HL-60/S4 (cell line): ENCODE measurements at regions not wholly inside any gene's neighbourhood (a gene's known extent, or its start where the extent isn't known, plus 50 kb on each side); places are given as distances from the start of the nearest gene placed in this dataset.

ENCODE experiments used
- in situ Hi-C: fragments of 300-500 bp; cut with MboI; formaldehyde crosslinking; loops from 2 replicates; pipeline ENCODE4 v1.14.3; 2022; ENCODE audit warnings: low sequenced_read_pairs

DNA sequence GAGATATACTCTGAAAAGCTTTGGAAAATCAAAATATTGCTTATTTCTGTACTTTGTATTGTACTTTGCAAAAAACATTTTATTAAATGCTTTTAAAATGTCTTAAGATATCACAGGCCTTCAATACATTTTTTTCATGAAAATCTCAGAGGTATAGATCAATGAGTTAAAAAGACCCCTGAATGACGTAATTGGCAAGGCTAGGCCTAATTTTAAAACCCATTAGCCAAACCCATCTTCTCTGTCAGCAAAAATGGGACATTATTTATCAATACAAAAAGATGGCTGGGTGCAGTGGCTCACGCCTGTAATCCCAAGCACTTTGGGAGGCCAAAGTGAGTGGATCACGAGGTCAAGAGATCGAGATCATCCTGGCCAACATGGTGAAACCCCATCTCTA, 84.8 kb upstream of the PAK5 start:
- in situ Hi-C loops: loop anchor here (25.0 kb wide), 1 partner anchor 311 kb away; no protein-coding TSS in a partner anchor

DNA sequence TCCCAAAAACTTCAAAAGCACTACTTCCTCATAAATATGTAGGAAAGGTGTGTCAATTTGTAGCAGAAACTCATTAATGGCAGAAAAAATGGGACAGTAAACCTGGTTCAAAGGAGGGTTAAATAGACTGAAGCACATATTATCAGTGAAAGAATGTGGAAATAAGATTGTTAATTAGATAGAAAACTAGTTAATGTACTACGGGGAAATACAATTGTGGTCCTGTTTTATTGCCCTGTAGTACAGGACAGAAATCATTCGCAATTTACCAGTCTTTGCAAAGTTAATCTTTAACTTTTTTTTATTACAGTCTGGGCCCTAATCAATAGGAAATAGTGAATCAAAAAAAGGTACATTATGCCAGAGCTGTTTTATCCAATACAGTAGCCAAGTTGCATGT, 82.0 kb upstream of the PAK5 start:
- in situ Hi-C loops: loop anchor here (25.0 kb wide), 1 partner anchor 309 kb away; no protein-coding TSS in a partner anchor

DNA sequence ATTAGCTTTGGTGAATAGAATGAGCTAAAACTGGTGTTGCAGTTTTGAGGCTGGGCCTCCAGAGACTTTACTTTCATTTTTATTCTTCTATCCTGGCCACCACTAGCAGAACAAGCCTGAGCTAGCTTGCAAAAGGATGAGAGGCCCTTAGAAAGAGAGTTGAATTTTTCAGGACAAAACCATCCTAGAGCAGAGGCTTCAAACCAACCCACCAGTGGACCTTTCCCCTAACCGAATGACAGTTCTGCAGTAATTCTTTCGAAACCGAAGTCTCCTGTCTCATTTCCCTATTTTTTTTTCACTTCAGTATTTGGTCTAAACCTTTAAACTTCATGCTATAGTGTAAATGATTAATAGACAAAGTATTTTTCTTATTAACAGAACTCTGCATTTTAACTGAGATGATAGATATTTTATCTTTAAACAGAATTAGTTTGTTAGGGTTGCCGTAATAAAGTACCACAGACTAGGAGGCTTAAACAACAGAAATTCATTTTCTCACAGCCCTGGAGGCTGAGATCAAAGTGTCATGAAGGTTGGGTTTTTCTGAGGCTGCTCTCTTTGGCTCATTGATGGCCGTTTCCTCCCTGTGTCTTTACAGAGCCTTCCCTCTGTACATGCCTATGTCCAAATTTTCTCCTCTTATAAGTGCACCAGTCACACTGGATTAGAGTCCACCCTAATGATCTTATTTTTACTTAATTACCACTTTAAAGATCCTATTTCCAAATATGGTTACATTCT, 80.6 kb upstream of the PAK5 start:
- in situ Hi-C loops: loop anchor here (25.0 kb wide), 1 partner anchor 307 kb away; no protein-coding TSS in a partner anchor

DNA sequence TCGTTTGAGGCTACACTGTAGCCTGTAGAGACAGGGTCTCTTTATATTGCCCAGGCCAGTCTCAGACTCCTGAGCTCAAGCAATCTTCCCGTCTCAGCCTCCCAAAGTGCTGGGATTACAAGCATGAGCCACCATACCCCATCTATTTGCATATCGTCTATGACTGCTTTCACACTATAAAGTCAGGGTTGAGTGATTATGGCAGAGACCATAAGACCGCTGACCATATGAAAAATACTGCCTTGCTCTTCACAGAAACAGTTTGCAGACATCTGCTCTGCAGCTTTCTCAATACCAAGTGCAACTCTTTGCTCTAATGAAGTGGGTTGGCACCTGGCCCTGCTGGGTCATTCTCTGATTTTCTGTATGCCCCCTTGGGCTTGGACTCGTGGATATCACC, 79.5 kb upstream of the PAK5 start:
- in situ Hi-C loops: loop anchor here (25.0 kb wide), 1 partner anchor 306 kb away; no protein-coding TSS in a partner anchor

DNA sequence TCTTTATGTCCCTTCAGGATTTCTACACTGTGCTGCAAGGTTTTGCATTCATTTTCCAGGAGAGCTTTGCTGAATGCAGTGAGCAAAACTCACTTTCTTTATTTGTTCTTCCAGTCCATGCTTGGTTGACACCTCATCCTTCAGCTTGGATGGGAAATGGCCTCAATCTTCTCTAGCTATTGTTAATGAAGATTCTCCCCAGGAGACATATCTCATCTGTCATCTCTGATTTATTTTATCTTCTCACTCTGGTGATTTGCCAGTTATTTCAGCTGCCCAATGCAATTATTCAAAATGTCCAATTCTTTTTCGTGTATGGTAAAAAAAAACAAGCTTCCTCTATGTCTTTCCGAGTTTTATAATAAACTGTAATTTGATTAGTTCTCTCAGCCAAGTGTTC, 77.9 kb upstream of the PAK5 start:
- in situ Hi-C loops: loop anchor here (25.0 kb wide), 1 partner anchor 304 kb away; no protein-coding TSS in a partner anchor

DNA sequence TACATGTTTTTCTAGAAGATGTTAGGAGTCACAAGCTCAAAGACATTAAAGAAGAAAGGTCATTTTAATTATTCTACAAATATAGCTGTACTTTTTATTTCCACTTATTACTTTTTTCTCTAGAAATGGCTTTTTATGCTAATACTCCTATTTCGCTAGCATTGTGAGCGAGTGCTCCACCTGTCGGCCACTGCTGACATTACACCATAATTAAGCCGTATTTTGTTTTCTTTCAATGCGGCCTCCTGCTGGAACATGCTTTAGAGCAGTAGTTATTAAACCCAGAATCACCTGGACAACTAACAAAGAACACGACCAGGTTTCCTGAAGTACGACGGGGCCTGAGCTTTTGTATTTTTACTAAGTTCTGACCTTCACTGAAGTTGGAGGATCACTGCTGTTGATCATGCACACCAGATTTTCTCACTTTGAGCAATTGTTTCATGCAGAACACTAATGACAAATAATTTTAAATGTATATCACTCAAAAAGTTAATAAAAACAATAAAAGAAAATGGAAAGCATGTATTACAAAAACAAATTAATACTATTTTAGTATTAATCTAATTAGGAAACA, 74.1 kb upstream of the PAK5 start:
- in situ Hi-C loops: loop anchor here (25.0 kb wide), 1 partner anchor 301 kb away; no protein-coding TSS in a partner anchor

DNA sequence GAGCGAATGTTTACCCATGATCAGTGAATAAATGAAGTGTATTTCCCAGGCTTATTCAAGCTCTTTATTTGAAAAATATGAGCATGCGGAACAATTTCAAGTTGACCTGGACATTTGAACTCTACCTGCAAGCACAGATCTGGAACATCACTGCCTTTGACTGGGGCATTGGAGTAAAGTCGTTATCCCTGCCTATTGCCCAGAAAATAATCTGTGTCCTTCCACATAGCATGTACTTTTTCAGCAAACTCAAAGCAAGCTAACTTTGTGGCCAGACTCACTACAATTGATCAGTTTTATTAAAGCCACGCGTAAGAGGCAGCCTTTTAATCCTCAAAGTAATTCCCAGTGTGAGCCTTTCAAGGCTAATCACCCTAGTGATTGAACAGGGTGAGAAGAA, 73.4 kb upstream of the PAK5 start:
- in situ Hi-C loops: loop anchor here (25.0 kb wide), 1 partner anchor 300 kb away; no protein-coding TSS in a partner anchor

DNA sequence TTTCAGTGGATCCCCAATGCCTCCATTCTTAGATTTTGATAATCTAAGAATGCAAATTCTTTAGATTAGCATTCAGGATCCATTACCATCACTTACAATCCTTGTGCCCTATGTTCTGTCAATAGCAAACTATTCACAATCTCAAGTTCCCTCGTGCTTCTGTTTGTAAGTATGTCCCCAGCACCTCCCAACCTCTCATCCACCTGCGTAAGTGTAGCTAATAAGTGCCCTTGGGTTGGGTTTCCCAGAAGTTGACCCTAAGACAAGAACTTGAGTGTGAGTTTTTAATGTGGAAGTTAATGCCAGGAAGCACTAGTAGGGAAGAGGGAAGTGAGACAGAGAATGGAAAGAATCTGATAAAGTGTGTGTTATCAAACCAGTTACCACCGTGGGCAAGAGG, 72.6 kb upstream of the PAK5 start:
- in situ Hi-C loops: loop anchor here (25.0 kb wide), 1 partner anchor 299 kb away; no protein-coding TSS in a partner anchor

DNA sequence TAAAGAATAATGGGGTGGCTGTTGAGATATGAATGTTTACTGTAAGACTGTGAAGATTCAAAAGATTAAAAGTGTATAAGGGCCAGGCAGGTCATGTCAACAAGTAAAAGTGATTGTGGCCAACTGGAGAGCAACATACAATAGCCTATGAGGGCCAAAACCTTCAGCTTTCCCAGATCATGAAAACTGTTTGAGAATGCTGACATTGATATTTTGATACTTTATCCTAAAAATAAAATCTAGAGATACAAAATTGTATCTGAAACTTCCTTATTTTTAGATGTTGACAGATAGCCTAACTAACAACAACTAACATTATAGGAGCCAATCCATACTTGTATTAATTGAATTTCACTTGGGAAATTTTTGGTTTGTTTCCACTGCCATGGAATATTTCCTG, 70.3 kb upstream of the PAK5 start:
- in situ Hi-C loops: loop anchor here (25.0 kb wide), 1 partner anchor 297 kb away; no protein-coding TSS in a partner anchor

DNA sequence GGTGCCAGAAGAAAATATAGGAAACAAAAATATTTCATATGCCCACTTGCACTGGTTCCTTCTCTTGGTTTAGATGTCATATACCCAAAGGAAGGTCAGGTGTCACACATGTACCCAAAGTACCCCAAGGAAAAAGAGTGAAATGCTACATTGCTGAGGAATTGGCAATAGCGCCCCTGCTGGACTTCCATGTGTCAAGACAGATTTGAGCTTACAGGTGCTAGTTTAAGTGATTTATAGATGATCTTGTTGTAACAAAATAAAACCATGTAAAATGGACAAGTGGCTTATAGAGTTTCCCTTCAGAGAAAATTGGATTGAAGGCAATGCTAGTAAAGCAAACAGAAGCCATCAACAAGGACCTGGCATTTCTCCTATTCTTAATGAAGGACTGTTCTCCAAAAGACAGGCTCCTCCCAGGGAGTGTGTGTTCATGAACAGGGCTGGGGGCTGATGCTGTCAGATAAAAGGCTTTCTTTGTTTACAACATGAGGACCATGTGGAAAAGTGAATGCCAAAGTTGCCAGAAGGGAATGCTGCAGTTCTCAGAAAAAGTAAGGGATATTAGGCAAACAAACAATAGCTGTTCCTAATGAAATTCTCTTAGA, 64.3 kb upstream of the PAK5 start:
- in situ Hi-C loops: loop anchor here (25.0 kb wide), 1 partner anchor 291 kb away; no protein-coding TSS in a partner anchor

DNA sequence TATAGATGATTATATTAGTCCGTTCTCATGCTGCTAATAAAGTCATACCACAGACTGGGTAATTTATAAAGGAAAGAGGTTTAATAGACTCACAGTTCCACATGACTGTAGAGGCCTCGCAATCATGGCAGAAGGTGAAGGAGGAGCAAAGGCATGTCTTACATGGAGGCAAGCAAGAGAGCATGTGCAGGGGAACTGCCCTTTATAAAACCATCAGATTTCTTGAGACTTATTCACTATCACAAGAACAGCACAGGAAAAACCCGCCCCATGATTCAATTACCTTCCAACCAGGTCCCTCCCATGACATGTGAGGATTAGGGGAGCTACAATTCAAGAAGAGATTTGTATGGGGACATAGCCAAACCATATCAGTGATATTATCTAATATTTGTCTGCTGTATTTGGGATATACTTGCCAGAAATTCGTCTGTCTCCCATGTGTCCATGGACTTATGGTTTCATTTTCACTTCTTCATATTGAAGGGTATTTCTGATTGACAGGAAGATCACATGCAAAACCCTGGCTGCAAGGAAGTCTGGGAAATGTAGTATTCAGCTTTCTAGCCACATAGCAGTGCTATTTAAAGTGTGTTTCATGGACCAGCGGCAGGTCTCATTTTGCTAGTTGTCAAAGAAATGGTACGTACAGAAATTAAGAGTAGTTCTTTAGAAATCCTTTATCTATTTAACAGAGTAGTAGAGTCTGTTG, 50.5 kb upstream of the PAK5 start:
- in situ Hi-C loops: no loop called here
